OCI-LY3 (cell line): ENCODE measurements at regions not wholly inside any gene's neighbourhood (a gene's known extent, or its start where the extent isn't known, plus 50 kb on each side); places are given as distances from the start of the nearest gene placed in this dataset.
A peak's percentile ranks its signal among the peaks of the same experiment; 100 is the strongest.

Source experiments
- H2AFZ ChIP-seq: fragments of 200-600, 300-600 bp; shearing (Covaris generic); 2 replicates; pipeline ENCODE4 v1.6.0; 2014; ENCODE audit warnings: antibody characterized with exemption, low read depth, low read length
- H3K27ac ChIP-seq: fragments of 200-600, 300-600 bp; sonication (generic); 2 replicates; pipeline ENCODE4 v1.5.1; 2014; ENCODE audit warnings: mild to moderate bottlenecking, low read length, moderate library complexity, mixed read lengths
- H3K27me3 ChIP-seq: fragments of 200-600, 300-600 bp; sonication (generic); 2 replicates; pipeline ENCODE4 v1.6.1; 2014; ENCODE audit warnings: low read depth, low read length, mixed read lengths
- H3K36me3 ChIP-seq: fragments of 200-600, 300-600 bp; sonication (generic); replicated peaks from 2 replicates; pipeline ENCODE3; 2014; ENCODE audit warnings: low read depth, low read length, mixed read lengths
- H3K4me1 ChIP-seq: fragments of 300-600, 200-600 bp; sonication (generic); 2 replicates; pipeline ENCODE4 v1.6.1; 2014; ENCODE audit warnings: low read length, mixed read lengths
- H3K4me2 ChIP-seq: fragments of 200-600, 300-600 bp; sonication (generic); 2 replicates; pipeline ENCODE4 v1.6.1; 2014; ENCODE audit warnings: low read length, mixed read lengths
- H3K4me3 ChIP-seq: fragments of 300-600, 200-600 bp; sonication (generic); 2 replicates; pipeline ENCODE4 v1.5.1; 2014; ENCODE audit warnings: antibody characterized with exemption, mild to moderate bottlenecking, low read length, moderate library complexity
- H3K79me2 ChIP-seq: fragments of 300-600, 200-600 bp; shearing (Covaris generic); 2 replicates; pipeline ENCODE4 v1.6.1; 2014; ENCODE audit warnings: mild to moderate bottlenecking, low read length, mixed read lengths
- H3K9ac ChIP-seq: fragments of 300-600, 200-600 bp; shearing (Covaris generic); 2 replicates; pipeline ENCODE4 v1.6.0; 2014; ENCODE audit warnings: mild to moderate bottlenecking, low read length, moderate library complexity
- H3K9me3 ChIP-seq: fragments of 200-600, 300-600 bp; shearing (Covaris generic); 2 replicates; pipeline ENCODE4 v1.6.1; 2014; ENCODE audit warnings: low read length, mixed read lengths; ENCODE audit not compliant: insufficient read depth
- H4K20me1 ChIP-seq: fragments of 200-600, 300-600 bp; sonication (generic); 2 replicates; pipeline ENCODE4 v1.6.1; 2016; ENCODE audit warnings: low read length, mixed read lengths; ENCODE audit not compliant: insufficient read depth
- CTCF ChIP-seq: fragments of 200-600, 300-600 bp; sonication (generic); IDR thresholded peaks from 2 replicates; pipeline ENCODE4 v1.5.1; 2014; ENCODE audit warnings: antibody characterized with exemption, low read length, low read depth
- EZH2phosphoT487 ChIP-seq: fragments of 200-600 bp; shearing (Covaris generic); IDR thresholded peaks from 2 replicates; pipeline ENCODE4 v1.6.1; 2018; ENCODE audit warnings: antibody characterized with exemption, mixed run types, low read depth

- H4K20me1 ChIP-seq, result no peaks in the 10 kb centered on the region
- H3K9me3 ChIP-seq, result peaks cover 10% of the 10 kb centered on the region; the same call in 1 of the 2 replicates
- H3K9ac ChIP-seq, result peak overlapping the region; percentile 75
- H2AFZ ChIP-seq, result peak overlapping the region; percentile 16; the same call in 1 of the 2 replicates
- H3K36me3 ChIP-seq, result peaks cover 2% of the 10 kb centered on the region
- peak overlapping the region; percentile 63 for H3K4me2 ChIP-seq
- peaks cover 93% of the 10 kb centered on the region for H3K4me1 ChIP-seq
- no peak for TF ChIP-seq EZH2phosphoT487
- H3K79me2 ChIP-seq, result no peaks in the 10 kb centered on the region
- H3K27ac ChIP-seq, result peak overlapping the region; percentile 100
- peak overlapping the region; percentile 52 for H3K4me3 ChIP-seq
- H3K27me3 ChIP-seq, result no peaks in the 10 kb centered on the region
Observed at GRCh38 chr10:7479861-7480598, 69.2 kb upstream of the SFMBT2 start.

- Histone ChIP-seq H3K9me3 (peaks cover 10% of the 10 kb centered on the region; the same call in 1 of the 2 replicates), H3K79me2 (no peaks in the 10 kb centered on the region), H3K4me2 (peak overlapping the region; percentile 63), H3K27me3 (no peaks in the 10 kb centered on the region), H3K27ac (peak overlapping the region; percentile 100), H2AFZ (0 out of 2 replicates have a peak overlapping the region, but pooled peaks have one; percentile 34), H3K4me3 (peak overlapping the region; percentile 52), H4K20me1 (no peaks in the 10 kb centered on the region), H3K9ac (peak overlapping the region; percentile 75), H3K4me1 (peaks cover 93% of the 10 kb centered on the region), H3K36me3 (peaks cover 2% of the 10 kb centered on the region)
- TF ChIP-seq CTCF (no peak), EZH2phosphoT487 (no peak)
Observed at GRCh38 chr10:7478727-7479457, 68.1 kb upstream of the SFMBT2 start.

- H3K27me3 ChIP-seq, result no peaks in the 10 kb centered on the region
- peak overlapping the region; percentile 63 for H3K4me2 ChIP-seq
- 0 out of 2 replicates have a peak, but pooled peaks cover 6% of the 10 kb centered on the region for H3K9me3 ChIP-seq
- H3K36me3 ChIP-seq, result peaks cover 2% of the 10 kb centered on the region
- no peak overlapping the region for H3K4me3 ChIP-seq
- no peak overlapping the region; the same call in 1 of the 2 replicates for H2AFZ ChIP-seq
- no peaks in the 10 kb centered on the region for H3K79me2 ChIP-seq
- no peaks in the 10 kb centered on the region for H4K20me1 ChIP-seq
- TF ChIP-seq EZH2phosphoT487 (no peak), CTCF (no peak)
- peak overlapping the region; percentile 75 for H3K9ac ChIP-seq
- peaks cover 94% of the 10 kb centered on the region for H3K4me1 ChIP-seq
- peak overlapping the region; percentile 100 for H3K27ac ChIP-seq
Observed at GRCh38 chr10:7477538-7478334, 66.9 kb upstream of the SFMBT2 start.

- Histone ChIP-seq H3K4me1 (peaks cover 93% of the 10 kb centered on the region), H3K9me3 (0 out of 2 replicates have a peak, but pooled peaks cover 6% of the 10 kb centered on the region), H3K36me3 (peaks cover 2% of the 10 kb centered on the region), H3K4me3 (peak overlapping the region; percentile 70), H3K27ac (peak overlapping the region; percentile 100), H3K9ac (peak overlapping the region; percentile 84), H3K27me3 (no peaks in the 10 kb centered on the region), H3K4me2 (peak overlapping the region; percentile 93), H2AFZ (0 out of 2 replicates have a peak overlapping the region, but pooled peaks have one; percentile 77), H4K20me1 (no peaks in the 10 kb centered on the region), H3K79me2 (no peaks in the 10 kb centered on the region)
- no peak for TF ChIP-seq EZH2phosphoT487
- no peak for TF ChIP-seq CTCF
Observed at GRCh38 chr10:7475939-7476338, 65.1 kb upstream of the SFMBT2 start.
